ENCODE measurements at regions not wholly inside any gene's neighbourhood (a gene's known extent, or its start where the extent isn't known, plus 50 kb on each side); places are given as distances from the start of the nearest gene placed in this dataset.
"Not testable (repeated sequence)": the region's sequence is repeated elsewhere in the genome, so short reads cannot be mapped to it uniquely, and the experiment has no call there.

GRCh38 chr2:116829543-116829942 is 984.9 kb upstream of the DDX18 start:
- not testable (repeated sequence) for H3K36me3 ChIP-seq (ENCODE audit: control insufficient read depth, insufficient read depth, low read length); H3K27me3 ChIP-seq (ENCODE audit: control insufficient read depth, insufficient read depth, low read length); H3K4me3 ChIP-seq (ENCODE audit: low read depth, low read length); H3K9me3 ChIP-seq (ENCODE audit: control insufficient read depth, insufficient read depth, low read depth, low read length); H3K27ac ChIP-seq (ENCODE audit: low read depth, low read length); H3K4me1 ChIP-seq (ENCODE audit: control insufficient read depth, insufficient read depth, low read length); H3K9ac ChIP-seq (ENCODE audit: low read length)

GRCh38 chr2:116832148-116832547 is 982.3 kb upstream of the DDX18 start:
- Histone ChIP-seq H3K36me3 (ENCODE audit: control insufficient read depth, insufficient read depth, low read length) (no peaks in the 10 kb centered on the region), H3K4me1 (ENCODE audit: control insufficient read depth, insufficient read depth, low read length) (no peaks in the 10 kb centered on the region), H3K9me3 (ENCODE audit: control insufficient read depth, insufficient read depth, low read depth, low read length) (no peaks in the 10 kb centered on the region), H3K27me3 (ENCODE audit: control insufficient read depth, insufficient read depth, low read length) (no peaks in the 10 kb centered on the region), H3K4me3 (ENCODE audit: low read depth, low read length) (no peak overlapping the region), H3K9ac (ENCODE audit: low read length) (no peak overlapping the region), H3K27ac (ENCODE audit: low read depth, low read length) (no peak overlapping the region)

- Histone ChIP-seq H3K9me3 (ENCODE audit: control insufficient read depth, insufficient read depth, low read depth, low read length) (no peaks in the 10 kb centered on the region), H3K9ac (ENCODE audit: low read length) (no peak overlapping the region), H3K27me3 (ENCODE audit: control insufficient read depth, insufficient read depth, low read length) (no peaks in the 10 kb centered on the region), H3K4me3 (ENCODE audit: low read depth, low read length) (no peak overlapping the region), H3K27ac (ENCODE audit: low read depth, low read length) (no peak overlapping the region), H3K36me3 (ENCODE audit: control insufficient read depth, insufficient read depth, low read length) (no peaks in the 10 kb centered on the region), H3K4me1 (ENCODE audit: control insufficient read depth, insufficient read depth, low read length) (no peaks in the 10 kb centered on the region)
Observed at GRCh38 chr2:116833052-116833451, 981.4 kb upstream of the DDX18 start.

GRCh38 chr2:116842164-116842563 is 972.3 kb upstream of the DDX18 start:
- H3K4me3 ChIP-seq (ENCODE audit: low read depth, low read length) = no peak overlapping the region
- no peaks in the 10 kb centered on the region for H3K4me1 ChIP-seq (ENCODE audit: control insufficient read depth, insufficient read depth, low read length)
- H3K9me3 ChIP-seq (ENCODE audit: control insufficient read depth, insufficient read depth, low read depth, low read length) = no peaks in the 10 kb centered on the region
- no peak overlapping the region for H3K9ac ChIP-seq (ENCODE audit: low read length)
- H3K27ac ChIP-seq (ENCODE audit: low read depth, low read length) = no peak overlapping the region
- H3K36me3 ChIP-seq (ENCODE audit: control insufficient read depth, insufficient read depth, low read length) = no peaks in the 10 kb centered on the region
- H3K27me3 ChIP-seq (ENCODE audit: control insufficient read depth, insufficient read depth, low read length) = no peaks in the 10 kb centered on the region

- H3K9me3 ChIP-seq (ENCODE audit: control insufficient read depth, insufficient read depth, low read depth, low read length) = peaks cover 16% of the 10 kb centered on the region
- H3K27me3 ChIP-seq (ENCODE audit: control insufficient read depth, insufficient read depth, low read length) = no peaks in the 10 kb centered on the region
- no peaks in the 10 kb centered on the region for H3K36me3 ChIP-seq (ENCODE audit: control insufficient read depth, insufficient read depth, low read length)
- no peak overlapping the region for H3K27ac ChIP-seq (ENCODE audit: low read depth, low read length)
- no peak overlapping the region for H3K4me3 ChIP-seq (ENCODE audit: low read depth, low read length)
- no peaks in the 10 kb centered on the region for H3K4me1 ChIP-seq (ENCODE audit: control insufficient read depth, insufficient read depth, low read length)
- no peak overlapping the region for H3K9ac ChIP-seq (ENCODE audit: low read length)
Observed at GRCh38 chr2:116859708-116860107, 954.8 kb upstream of the DDX18 start.

- no peak overlapping the region for H3K27ac ChIP-seq (ENCODE audit: low read depth, low read length)
Observed at GRCh38 chr2:116874021-116874420, 940.5 kb upstream of the DDX18 start.

GRCh38 chr2:116877274-116877673 is 937.2 kb upstream of the DDX18 start:
- no peak overlapping the region for H3K9ac ChIP-seq (ENCODE audit: low read length)
- no peaks in the 10 kb centered on the region for H3K27me3 ChIP-seq (ENCODE audit: control insufficient read depth, insufficient read depth, low read length)
- H3K4me3 ChIP-seq (ENCODE audit: low read depth, low read length) = no peak overlapping the region
- H3K36me3 ChIP-seq (ENCODE audit: control insufficient read depth, insufficient read depth, low read length) = no peaks in the 10 kb centered on the region
- no peaks in the 10 kb centered on the region for H3K4me1 ChIP-seq (ENCODE audit: control insufficient read depth, insufficient read depth, low read length)
- no peak overlapping the region for H3K27ac ChIP-seq (ENCODE audit: low read depth, low read length)
- H3K9me3 ChIP-seq (ENCODE audit: control insufficient read depth, insufficient read depth, low read depth, low read length) = no peaks in the 10 kb centered on the region

More at GRCh38 chr2:116874021-116874420, 940.5 kb upstream of the DDX18 start:
- H3K36me3 ChIP-seq (ENCODE audit: control insufficient read depth, insufficient read depth, low read length) = no peaks in the 10 kb centered on the region
- no peaks in the 10 kb centered on the region for H3K9me3 ChIP-seq (ENCODE audit: control insufficient read depth, insufficient read depth, low read depth, low read length)
- no peak overlapping the region for H3K4me3 ChIP-seq (ENCODE audit: low read depth, low read length)
- no peaks in the 10 kb centered on the region for H3K27me3 ChIP-seq (ENCODE audit: control insufficient read depth, insufficient read depth, low read length)
- H3K4me1 ChIP-seq (ENCODE audit: control insufficient read depth, insufficient read depth, low read length) = no peaks in the 10 kb centered on the region
- no peak overlapping the region for H3K9ac ChIP-seq (ENCODE audit: low read length)

- no peaks in the 10 kb centered on the region for H3K9me3 ChIP-seq (ENCODE audit: control insufficient read depth, insufficient read depth, low read depth, low read length)
- no peaks in the 10 kb centered on the region for H3K27me3 ChIP-seq (ENCODE audit: control insufficient read depth, insufficient read depth, low read length)
- H3K27ac ChIP-seq (ENCODE audit: low read depth, low read length) = no peak overlapping the region
- H3K4me3 ChIP-seq (ENCODE audit: low read depth, low read length) = no peak overlapping the region
- no peaks in the 10 kb centered on the region for H3K4me1 ChIP-seq (ENCODE audit: control insufficient read depth, insufficient read depth, low read length)
- no peak overlapping the region for H3K9ac ChIP-seq (ENCODE audit: low read length)
- no peaks in the 10 kb centered on the region for H3K36me3 ChIP-seq (ENCODE audit: control insufficient read depth, insufficient read depth, low read length)
Observed at GRCh38 chr2:116877944-116878343, 936.5 kb upstream of the DDX18 start.

GRCh38 chr2:116879650-116880160 is 934.8 kb upstream of the DDX18 start:
- Histone ChIP-seq H3K36me3 (ENCODE audit: control insufficient read depth, insufficient read depth, low read length) (no peaks in the 10 kb centered on the region), H3K9me3 (ENCODE audit: control insufficient read depth, insufficient read depth, low read depth, low read length) (no peaks in the 10 kb centered on the region), H3K27ac (ENCODE audit: low read depth, low read length) (no peak overlapping the region), H3K4me3 (ENCODE audit: low read depth, low read length) (no peak overlapping the region), H3K4me1 (ENCODE audit: control insufficient read depth, insufficient read depth, low read length) (no peaks in the 10 kb centered on the region), H3K9ac (ENCODE audit: low read length) (no peak overlapping the region), H3K27me3 (ENCODE audit: control insufficient read depth, insufficient read depth, low read length) (no peaks in the 10 kb centered on the region)

- Histone ChIP-seq H3K4me3 (ENCODE audit: low read depth, low read length) (no peak overlapping the region), H3K27ac (ENCODE audit: low read depth, low read length) (no peak overlapping the region), H3K9ac (ENCODE audit: low read length) (no peak overlapping the region), H3K9me3 (ENCODE audit: control insufficient read depth, insufficient read depth, low read depth, low read length) (peaks cover 21% of the 10 kb centered on the region), H3K4me1 (ENCODE audit: control insufficient read depth, insufficient read depth, low read length) (no peaks in the 10 kb centered on the region), H3K27me3 (ENCODE audit: control insufficient read depth, insufficient read depth, low read length) (no peaks in the 10 kb centered on the region), H3K36me3 (ENCODE audit: control insufficient read depth, insufficient read depth, low read length) (no peaks in the 10 kb centered on the region)
Observed at GRCh38 chr2:116891191-116891590, 923.3 kb upstream of the DDX18 start.

GRCh38 chr2:116911540-116911939 is 903.0 kb upstream of the DDX18 start:
- Histone ChIP-seq H3K36me3 (ENCODE audit: control insufficient read depth, insufficient read depth, low read length) (no peaks in the 10 kb centered on the region), H3K4me3 (ENCODE audit: low read depth, low read length) (no peak overlapping the region), H3K27ac (ENCODE audit: low read depth, low read length) (no peak overlapping the region), H3K27me3 (ENCODE audit: control insufficient read depth, insufficient read depth, low read length) (no peaks in the 10 kb centered on the region), H3K9ac (ENCODE audit: low read length) (no peak overlapping the region), H3K9me3 (ENCODE audit: control insufficient read depth, insufficient read depth, low read depth, low read length) (no peaks in the 10 kb centered on the region), H3K4me1 (ENCODE audit: control insufficient read depth, insufficient read depth, low read length) (no peaks in the 10 kb centered on the region)

- H3K27ac ChIP-seq (ENCODE audit: low read depth, low read length) = no peak overlapping the region
- H3K4me1 ChIP-seq (ENCODE audit: control insufficient read depth, insufficient read depth, low read length) = no peaks in the 10 kb centered on the region
- H3K4me3 ChIP-seq (ENCODE audit: low read depth, low read length) = no peak overlapping the region
- H3K27me3 ChIP-seq (ENCODE audit: control insufficient read depth, insufficient read depth, low read length) = no peaks in the 10 kb centered on the region
- H3K9me3 ChIP-seq (ENCODE audit: control insufficient read depth, insufficient read depth, low read depth, low read length) = no peaks in the 10 kb centered on the region
- no peak overlapping the region for H3K9ac ChIP-seq (ENCODE audit: low read length)
- H3K36me3 ChIP-seq (ENCODE audit: control insufficient read depth, insufficient read depth, low read length) = no peaks in the 10 kb centered on the region
Observed at GRCh38 chr2:116915673-116916072, 898.8 kb upstream of the DDX18 start.

Measured in HUES6 (cell line).